H4 (cell line): ENCODE measurements at regions not wholly inside any gene's neighbourhood (a gene's known extent, or its start where the extent isn't known, plus 50 kb on each side); places are given as distances from the start of the nearest gene placed in this dataset.

Experiments
- DNase-seq: peaks from one replicate; pipeline ENCODE4 v3.0.0-alpha.2; 2015; ENCODE audit warnings: low spot score

GRCh38 chr12:111310076-111310870 is 58.6 kb downstream of the PHETA1 start:
- no peak for DNase-seq

- DNase-seq: no peak
Measured at GRCh38 chr12:111309584-111309983, 59.3 kb downstream of the PHETA1 start.

- DNase-seq: no peak
Measured at GRCh38 chr12:111308473-111308872, 60.4 kb downstream of the PHETA1 start.

GRCh38 chr12:111304642-111305071 is 64.2 kb downstream of the PHETA1 start:
- no peak for DNase-seq

GRCh38 chr12:111303531-111303930 is 65.4 kb downstream of the PHETA1 start:
- DNase-seq: no peak

GRCh38 chr12:111298582-111299436 is 70.1 kb downstream of the PHETA1 start:
- peak; percentile 50 for DNase-seq

- DNase-seq: no peak
Measured at GRCh38 chr12:111297703-111298426, 71.0 kb downstream of the PHETA1 start.

GRCh38 chr12:111296906-111297463 is 71.9 kb downstream of the PHETA1 start:
- DNase-seq: no peak

- no peak for DNase-seq
Measured at GRCh38 chr12:111295176-111295575, 73.7 kb downstream of the PHETA1 start.

GRCh38 chr12:111293266-111294009 is 75.5 kb downstream of the PHETA1 start:
- no peak for DNase-seq

GRCh38 chr12:111291357-111291756 is 77.5 kb downstream of the PHETA1 start:
- DNase-seq: no peak

- no peak for DNase-seq
Measured at GRCh38 chr12:111288771-111289170, 80.1 kb downstream of the PHETA1 start.

GRCh38 chr12:111287125-111287900 is 81.6 kb downstream of the PHETA1 start:
- DNase-seq: no peak

- no peak for DNase-seq
Measured at GRCh38 chr12:111285200-111285599, 83.7 kb downstream of the PHETA1 start.

GRCh38 chr12:111284709-111285108 is 84.2 kb downstream of the PHETA1 start:
- no peak for DNase-seq

- DNase-seq: no peak
Measured at GRCh38 chr12:111283966-111284365, 84.9 kb downstream of the PHETA1 start.

GRCh38 chr12:111283521-111283920 is 85.4 kb downstream of the PHETA1 start:
- no peak for DNase-seq

- DNase-seq: no peak
Measured at GRCh38 chr12:111277570-111277969, 91.3 kb downstream of the PHETA1 start.

- no peak for DNase-seq
Measured at GRCh38 chr12:111276146-111276545, 92.7 kb downstream of the PHETA1 start.

GRCh38 chr12:111275308-111275707 is 93.6 kb downstream of the PHETA1 start:
- DNase-seq: no peak
